ENCODE measurements at regions not wholly inside any gene's neighbourhood (a gene's known extent, or its start where the extent isn't known, plus 50 kb on each side); places are given as distances from the start of the nearest gene placed in this dataset.

- Mint-ChIP-seq H3K9me3 (peaks cover 96% of the 10 kb centered on the region), H3K27ac (no peak overlapping the region), H3K27me3 (ENCODE audit: insufficient read depth, low read depth, poor library complexity) (peaks cover 1% of the 10 kb centered on the region), H3K4me1 (no peaks in the 10 kb centered on the region), H3K4me3 (no peak overlapping the region), H3K36me3 (ENCODE audit: low read depth) (peaks cover 29% of the 10 kb centered on the region)
- ATAC-seq (no peak), DNase-seq (ENCODE audit: low spot score) (peak; percentile 20)
- peaks cover 5% of the 10 kb centered on the region; the same call in 1 of the 2 replicates for H3K4me1 ChIP-seq (ENCODE audit: insufficient read depth)
- H3K79me2 ChIP-seq (replicated peaks; ENCODE audit: insufficient read depth) = no peaks in the 10 kb centered on the region
- no peaks in the 10 kb centered on the region for H4K20me1 ChIP-seq (replicated peaks; ENCODE audit: insufficient read depth)
- no peak for TF ChIP-seq STAT1 (IDR thresholded peaks at IDR 0.05; ENCODE audit: unreplicated experiment)
- TF ChIP-seq, protein P1, sequence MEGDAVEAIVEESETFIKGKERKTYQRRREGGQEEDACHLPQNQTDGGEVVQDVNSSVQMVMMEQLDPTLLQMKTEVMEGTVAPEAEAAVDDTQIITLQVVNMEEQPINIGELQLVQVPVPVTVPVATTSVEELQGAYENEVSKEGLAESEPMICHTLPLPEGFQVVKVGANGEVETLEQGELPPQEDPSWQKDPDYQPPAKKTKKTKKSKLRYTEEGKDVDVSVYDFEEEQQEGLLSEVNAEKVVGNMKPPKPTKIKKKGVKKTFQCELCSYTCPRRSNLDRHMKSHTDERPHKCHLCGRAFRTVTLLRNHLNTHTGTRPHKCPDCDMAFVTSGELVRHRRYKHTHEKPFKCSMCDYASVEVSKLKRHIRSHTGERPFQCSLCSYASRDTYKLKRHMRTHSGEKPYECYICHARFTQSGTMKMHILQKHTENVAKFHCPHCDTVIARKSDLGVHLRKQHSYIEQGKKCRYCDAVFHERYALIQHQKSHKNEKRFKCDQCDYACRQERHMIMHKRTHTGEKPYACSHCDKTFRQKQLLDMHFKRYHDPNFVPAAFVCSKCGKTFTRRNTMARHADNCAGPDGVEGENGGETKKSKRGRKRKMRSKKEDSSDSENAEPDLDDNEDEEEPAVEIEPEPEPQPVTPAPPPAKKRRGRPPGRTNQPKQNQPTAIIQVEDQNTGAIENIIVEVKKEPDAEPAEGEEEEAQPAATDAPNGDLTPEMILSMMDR (conservative IDR thresholded peaks at IDR 0.05; ENCODE audit: low read depth in 2 of 2) = 0 out of 4 replicates have a peak, but pooled peaks of 1 of the 2 experiments have one; percentile 25
- no peak overlapping the region for H2AFZ ChIP-seq
- H3K4me3 ChIP-seq = no peak overlapping the region
- H3K9me2 ChIP-seq (ENCODE audit: insufficient read depth) = 0 out of 2 replicates have a peak, but pooled peaks cover 5% of the 10 kb centered on the region
- no peak overlapping the region for H3K4me2 ChIP-seq
- no peaks in the 10 kb centered on the region for H3K27me3 ChIP-seq (ENCODE audit: insufficient read depth)
- no peaks in the 10 kb centered on the region for H3K36me3 ChIP-seq (ENCODE audit: insufficient read depth)
- H3K27ac ChIP-seq (ENCODE audit: low read depth) = no peak overlapping the region
- no peaks in the 10 kb centered on the region for H3F3A ChIP-seq (replicated peaks; ENCODE audit: low read depth)
Measured at GRCh38 chr12:126369487-126370463, 1304.5 kb downstream of the AACS start.

DNA sequence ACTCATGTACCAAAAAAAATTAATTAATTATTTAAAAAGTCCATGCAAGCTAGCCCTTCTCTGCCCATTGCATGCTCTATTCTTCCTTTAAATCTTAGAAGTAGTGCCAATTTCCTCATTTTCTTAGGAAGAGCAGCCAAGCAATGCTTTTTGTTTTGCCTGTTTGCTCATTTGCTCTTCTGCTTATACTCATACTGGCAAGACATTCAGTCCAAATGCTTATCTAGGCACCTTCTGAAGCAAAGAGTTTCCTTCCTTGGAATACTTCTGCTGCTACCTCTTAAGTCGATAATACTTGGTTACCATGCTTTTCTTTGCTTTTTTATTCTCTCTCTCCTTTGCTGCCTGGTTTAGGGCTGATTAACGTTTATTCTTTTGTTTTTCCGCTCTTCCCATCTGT, 1318.3 kb downstream of the AACS start:
- Histone ChIP-seq H3K27me3 (ENCODE audit: insufficient read depth) (no peaks in the 10 kb centered on the region), H4K20me1 (replicated peaks; ENCODE audit: insufficient read depth) (no peaks in the 10 kb centered on the region), H3K4me3 (no peak overlapping the region), H3K36me3 (ENCODE audit: insufficient read depth) (peaks cover 6% of the 10 kb centered on the region), H3K27ac (ENCODE audit: low read depth) (no peak overlapping the region), H3K9me2 (ENCODE audit: insufficient read depth) (0 out of 2 replicates have a peak, but pooled peaks cover 6% of the 10 kb centered on the region), H3F3A (replicated peaks; ENCODE audit: low read depth) (no peaks in the 10 kb centered on the region), H3K79me2 (replicated peaks; ENCODE audit: insufficient read depth) (no peaks in the 10 kb centered on the region), H3K4me2 (no peak overlapping the region), H3K4me1 (ENCODE audit: insufficient read depth) (peaks cover 9% of the 10 kb centered on the region; the same call in 1 of the 2 replicates), H2AFZ (no peak overlapping the region)
- Mint-ChIP-seq H3K4me3 (no peak overlapping the region), H3K9me3 (peaks cover 95% of the 10 kb centered on the region), H3K27me3 (ENCODE audit: insufficient read depth, low read depth, poor library complexity) (peaks cover 2% of the 10 kb centered on the region), H3K36me3 (ENCODE audit: low read depth) (peaks cover 27% of the 10 kb centered on the region), H3K4me1 (no peaks in the 10 kb centered on the region), H3K27ac (no peak overlapping the region)
- no peak for DNase-seq (ENCODE audit: low spot score)
- no peak for ATAC-seq
- TF ChIP-seq, protein P1 (conservative IDR thresholded peaks at IDR 0.05; ENCODE audit: low read depth in 2 of 2) = no peak
- TF ChIP-seq REST (IDR thresholded peaks at IDR 0.05; ENCODE audit: unreplicated experiment) (no peak), CREB1 (CRISPR knock-in tag; IDR thresholded peaks at IDR 0.05; ENCODE audit: low read depth) (no peak), NANOG (IDR thresholded peaks at IDR 0.05; ENCODE audit: borderline replicate concordance) (no peak), JUNB (IDR thresholded peaks at IDR 0.05; ENCODE audit: unreplicated experiment) (no peak), STAT1 (IDR thresholded peaks at IDR 0.05; ENCODE audit: unreplicated experiment) (no peak), ZNF114 (CRISPR knock-in tag; IDR thresholded peaks at IDR 0.05) (no peak), EZH2phosphoT487 (IDR thresholded peaks at IDR 0.05; ENCODE audit: unreplicated experiment) (no peak), ZNF331 (CRISPR knock-in tag; IDR thresholded peaks at IDR 0.05; ENCODE audit: low read depth) (no peak), EZH2 (IDR thresholded peaks at IDR 0.05; ENCODE audit: low read depth, unreplicated experiment) (no peak), POLR2AphosphoS5 (IDR thresholded peaks at IDR 0.05; ENCODE audit: low read depth) (no peak)
- TF ChIP-seq, protein P2, sequence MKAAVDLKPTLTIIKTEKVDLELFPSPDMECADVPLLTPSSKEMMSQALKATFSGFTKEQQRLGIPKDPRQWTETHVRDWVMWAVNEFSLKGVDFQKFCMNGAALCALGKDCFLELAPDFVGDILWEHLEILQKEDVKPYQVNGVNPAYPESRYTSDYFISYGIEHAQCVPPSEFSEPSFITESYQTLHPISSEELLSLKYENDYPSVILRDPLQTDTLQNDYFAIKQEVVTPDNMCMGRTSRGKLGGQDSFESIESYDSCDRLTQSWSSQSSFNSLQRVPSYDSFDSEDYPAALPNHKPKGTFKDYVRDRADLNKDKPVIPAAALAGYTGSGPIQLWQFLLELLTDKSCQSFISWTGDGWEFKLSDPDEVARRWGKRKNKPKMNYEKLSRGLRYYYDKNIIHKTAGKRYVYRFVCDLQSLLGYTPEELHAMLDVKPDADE (IDR thresholded peaks at IDR 0.05) = no peak
